ENCODE measurements at regions not wholly inside any gene's neighbourhood (a gene's known extent, or its start where the extent isn't known, plus 50 kb on each side); places are given as distances from the start of the nearest gene placed in this dataset.

- H3K4me1 ChIP-seq = no peaks in the 10 kb centered on the region
- TF ChIP-seq CTCF (IDR thresholded peaks at IDR 0.05) = no peak
- no peaks in the 10 kb centered on the region for H3K36me3 ChIP-seq
- no peak for DNase-seq
- H3K27me3 ChIP-seq (ENCODE audit: low read depth) = no peaks in the 10 kb centered on the region
- H3K4me3 ChIP-seq = no peak overlapping the region
- intact Hi-C loops (cut with DNase I) = no loop called here
- H3K9me3 ChIP-seq = no peaks in the 10 kb centered on the region
- no peak overlapping the region for H3K27ac ChIP-seq
- ATAC-seq = no peak
Measured at GRCh38 chr18:40235836-40236235, 1719.2 kb upstream of the PIK3C3 start.

- Histone ChIP-seq H3K36me3 (no peaks in the 10 kb centered on the region), H3K27ac (no peak overlapping the region), H3K9me3 (no peaks in the 10 kb centered on the region), H3K4me3 (no peak overlapping the region), H3K4me1 (no peaks in the 10 kb centered on the region), H3K27me3 (ENCODE audit: low read depth) (no peaks in the 10 kb centered on the region)
- no peak for TF ChIP-seq CTCF (IDR thresholded peaks at IDR 0.05)
- DNase-seq (no peak), ATAC-seq (no peak)
- intact Hi-C loops (cut with DNase I) = no loop called here
Measured at GRCh38 chr18:40235323-40235722, 1719.7 kb upstream of the PIK3C3 start.

GRCh38 chr18:40233931-40234616 lies 1721.0 kb upstream of the PIK3C3 start:
- no peaks in the 10 kb centered on the region for H3K4me1 ChIP-seq
- ATAC-seq (no peak), DNase-seq (no peak)
- TF ChIP-seq CTCF (IDR thresholded peaks at IDR 0.05) = no peak
- H3K36me3 ChIP-seq = no peaks in the 10 kb centered on the region
- no peaks in the 10 kb centered on the region for H3K27me3 ChIP-seq (ENCODE audit: low read depth)
- intact Hi-C loops (cut with DNase I) = no loop called here
- H3K4me3 ChIP-seq = no peak overlapping the region
- H3K27ac ChIP-seq = no peak overlapping the region
- H3K9me3 ChIP-seq = no peaks in the 10 kb centered on the region

GRCh38 chr18:40222776-40223175 lies 1732.3 kb upstream of the PIK3C3 start:
- no peaks in the 10 kb centered on the region for H3K36me3 ChIP-seq
- no peaks in the 10 kb centered on the region for H3K27me3 ChIP-seq (ENCODE audit: low read depth)
- H3K9me3 ChIP-seq = no peaks in the 10 kb centered on the region
- no peak for TF ChIP-seq CTCF (IDR thresholded peaks at IDR 0.05)
- no peak overlapping the region for H3K27ac ChIP-seq
- DNase-seq (no peak), ATAC-seq (no peak)
- no peaks in the 10 kb centered on the region for H3K4me1 ChIP-seq
- intact Hi-C loops (cut with DNase I) = no loop called here
- H3K4me3 ChIP-seq = no peak overlapping the region

- Histone ChIP-seq H3K27me3 (ENCODE audit: low read depth) (no peaks in the 10 kb centered on the region), H3K36me3 (no peaks in the 10 kb centered on the region), H3K9me3 (no peaks in the 10 kb centered on the region), H3K27ac (no peak overlapping the region), H3K4me3 (no peak overlapping the region), H3K4me1 (no peaks in the 10 kb centered on the region)
- no peak for DNase-seq
- no peak for TF ChIP-seq CTCF (IDR thresholded peaks at IDR 0.05)
- intact Hi-C loops (cut with DNase I) = no loop called here
- ATAC-seq = no peak
Measured at GRCh38 chr18:40216856-40217255, 1738.2 kb upstream of the PIK3C3 start.
